Activated CD8-positive, alpha-beta T cell treated with anti-CD3 and anti-CD28 coated beads, Interleukin-2, amount 10 ng/mL, durations not matched to agents 7 days and 5 days (primary cell): ENCODE measurements at regions not wholly inside any gene's neighbourhood (a gene's known extent, or its start where the extent isn't known, plus 50 kb on each side); places are given as distances from the start of the nearest gene placed in this dataset.
"Not testable (repeated sequence)": the region's sequence is repeated elsewhere in the genome, so short reads cannot be mapped to it uniquely, and the experiment has no call there.

Source experiments
- ATAC-seq: fragments of 150-1000 bp; cut with Tn5 transposase; one replicate; pipeline ENCODE4 v1.10.0; 2021; ENCODE audit warnings: moderate library complexity
- CTCF ChIA-PET: fragments of 350-600 bp; sonication (Branson Sonifier 250); formaldehyde crosslinking; loops from one replicate; lab custom pipeline; 2021; ENCODE audit warnings: antibody characterized with exemption; lab: Charles Lee
- POLR2A ChIA-PET: fragments of 350-600 bp; sonication (Branson Sonifier 250); formaldehyde crosslinking; loops from one replicate; lab custom pipeline; 2021; ENCODE audit warnings: antibody characterized with exemption; lab: Charles Lee
- DNase-seq: peaks from one replicate; pipeline ENCODE4 v3.0.0-alpha.2; 2020
- H3K27ac Mint-ChIP-seq: one replicate; pipeline ENCODE4 v1.8.0; 2021; ENCODE audit warnings: mild to moderate bottlenecking, mixed read lengths
- H3K27me3 Mint-ChIP-seq: one replicate; pipeline ENCODE4 v1.8.0; 2021; ENCODE audit warnings: low read depth, mixed read lengths
- H3K36me3 Mint-ChIP-seq: one replicate; pipeline ENCODE4 v1.8.0; 2021; ENCODE audit warnings: low read depth, mixed read lengths
- H3K4me1 Mint-ChIP-seq: one replicate; pipeline ENCODE4 v1.8.0; 2021; ENCODE audit warnings: low read depth, mixed read lengths
- H3K4me3 Mint-ChIP-seq: one replicate; pipeline ENCODE4 v1.8.0; 2021; ENCODE audit warnings: mild to moderate bottlenecking, mixed read lengths
- H3K9me3 Mint-ChIP-seq: one replicate; pipeline ENCODE4 v1.8.0; 2022; ENCODE audit warnings: mixed read lengths; ENCODE audit not compliant: insufficient read depth

DNA sequence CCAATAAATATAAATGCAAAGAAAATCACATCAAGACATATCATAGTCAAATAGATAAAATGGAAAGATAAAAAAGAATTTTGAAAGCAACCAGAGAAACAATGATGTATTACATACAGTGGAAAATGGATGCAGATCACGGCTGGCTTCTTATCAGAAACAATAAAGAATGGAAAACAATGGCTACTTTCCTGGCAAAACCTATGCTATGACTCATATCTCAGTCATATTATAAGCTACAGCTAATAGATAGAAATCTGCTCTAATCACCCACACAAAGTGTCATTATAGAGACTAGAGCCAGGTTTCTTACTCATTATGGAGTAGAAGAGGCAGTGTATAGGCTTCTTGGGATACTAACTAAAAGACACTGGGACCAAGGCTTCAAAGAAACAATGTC, 93.5 kb upstream of the TACR1 start:
- ChIA-PET CTCF (no interaction called here), POLR2A (no interaction called here)
- no peaks in the 10 kb centered on the region for H3K4me1 Mint-ChIP-seq
- no peak overlapping the region for H3K27ac Mint-ChIP-seq
- no peak overlapping the region for H3K4me3 Mint-ChIP-seq
- H3K9me3 Mint-ChIP-seq, result no peaks in the 10 kb centered on the region
- no peaks in the 10 kb centered on the region for H3K27me3 Mint-ChIP-seq
- DNase-seq (no peak), ATAC-seq (no peak)
- no peaks in the 10 kb centered on the region for H3K36me3 Mint-ChIP-seq

DNA sequence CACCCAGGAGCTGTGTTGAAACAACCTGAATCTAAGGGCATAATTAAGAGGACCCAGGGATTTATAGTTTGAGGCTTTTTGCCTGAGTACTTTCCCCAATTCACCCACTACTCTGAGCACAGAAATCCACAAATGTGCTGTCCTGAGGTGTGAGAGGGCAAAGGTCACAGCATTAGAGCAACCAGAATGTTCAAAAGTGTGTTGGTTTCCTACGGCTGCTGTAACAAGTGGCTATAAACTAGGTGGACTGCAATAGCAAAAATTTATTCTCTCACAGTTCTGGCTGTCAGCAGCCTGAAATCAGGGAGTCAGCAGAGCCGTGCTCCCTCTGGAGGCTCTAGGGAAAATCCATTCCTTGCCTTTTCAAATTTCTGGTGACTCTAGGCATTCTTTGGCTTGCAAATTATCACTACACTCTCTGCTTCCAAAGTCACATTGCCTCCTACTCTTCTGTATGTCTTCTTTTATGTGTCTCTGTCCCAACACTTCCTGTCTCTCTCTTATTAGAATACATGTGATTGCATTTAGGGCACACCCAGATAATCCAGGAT, 91.4 kb upstream of the TACR1 start:
- no peak for DNase-seq
- ChIA-PET POLR2A (no interaction called here), CTCF (no interaction called here)
- no peaks in the 10 kb centered on the region for H3K36me3 Mint-ChIP-seq
- no peak overlapping the region for H3K4me3 Mint-ChIP-seq
- no peaks in the 10 kb centered on the region for H3K27me3 Mint-ChIP-seq
- no peak for ATAC-seq
- H3K9me3 Mint-ChIP-seq, result no peaks in the 10 kb centered on the region
- no peak overlapping the region for H3K27ac Mint-ChIP-seq
- no peaks in the 10 kb centered on the region for H3K4me1 Mint-ChIP-seq

DNA sequence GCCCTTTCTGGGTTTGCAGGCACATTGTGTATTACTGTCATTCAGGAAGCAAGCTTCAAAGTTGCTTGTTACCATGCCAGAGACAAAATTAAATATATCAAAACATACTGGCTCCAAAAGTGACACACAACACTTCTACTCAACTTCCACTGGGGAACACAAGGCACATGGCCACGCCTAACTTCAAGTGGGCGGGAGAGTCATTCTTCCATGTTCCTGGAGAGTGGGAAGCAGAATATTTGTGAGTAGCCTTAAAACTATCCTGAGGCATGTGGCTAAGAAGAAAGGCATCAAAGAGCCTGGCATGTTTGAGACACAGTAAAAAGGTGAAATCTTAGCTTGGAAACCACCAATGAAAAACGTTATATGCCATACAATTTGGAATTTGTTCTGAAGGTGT, 90.5 kb upstream of the TACR1 start:
- POLR2A ChIA-PET, result no interaction called here

DNA sequence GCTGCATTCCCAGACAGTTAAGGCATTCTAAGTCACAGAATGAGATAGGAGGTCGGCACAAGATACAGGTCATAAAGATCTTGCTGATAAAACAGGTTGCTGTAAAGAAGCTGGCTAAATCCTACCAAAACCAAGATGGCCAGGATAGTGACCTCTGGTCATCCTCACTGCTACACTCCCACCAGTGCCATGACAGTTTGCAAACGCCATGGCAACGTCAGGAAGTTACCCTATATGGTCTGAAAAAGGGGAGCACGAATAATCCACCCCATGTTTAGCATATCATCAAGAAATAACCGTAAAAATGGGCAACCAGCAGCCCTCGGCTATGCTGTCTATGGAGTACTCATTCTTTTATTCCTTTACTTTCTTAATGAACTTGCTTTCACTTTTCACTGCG, 89.9 kb upstream of the TACR1 start:
- H3K4me1 Mint-ChIP-seq, DNase-seq, H3K36me3 Mint-ChIP-seq, H3K9me3 Mint-ChIP-seq, H3K4me3 Mint-ChIP-seq, ATAC-seq, POLR2A ChIA-PET, H3K27ac Mint-ChIP-seq, H3K27me3 Mint-ChIP-seq, CTCF ChIA-PET: not testable (repeated sequence)

More for the DNA sequence above, 90.5 kb upstream of the TACR1 start:
- Mint-ChIP-seq H3K4me1 (no peaks in the 10 kb centered on the region), H3K27ac (no peak overlapping the region), H3K9me3 (no peaks in the 10 kb centered on the region), H3K27me3 (no peaks in the 10 kb centered on the region), H3K4me3 (no peak overlapping the region), H3K36me3 (no peaks in the 10 kb centered on the region)
- CTCF ChIA-PET, result no interaction called here
- no peak for ATAC-seq
- DNase-seq, result no peak

DNA sequence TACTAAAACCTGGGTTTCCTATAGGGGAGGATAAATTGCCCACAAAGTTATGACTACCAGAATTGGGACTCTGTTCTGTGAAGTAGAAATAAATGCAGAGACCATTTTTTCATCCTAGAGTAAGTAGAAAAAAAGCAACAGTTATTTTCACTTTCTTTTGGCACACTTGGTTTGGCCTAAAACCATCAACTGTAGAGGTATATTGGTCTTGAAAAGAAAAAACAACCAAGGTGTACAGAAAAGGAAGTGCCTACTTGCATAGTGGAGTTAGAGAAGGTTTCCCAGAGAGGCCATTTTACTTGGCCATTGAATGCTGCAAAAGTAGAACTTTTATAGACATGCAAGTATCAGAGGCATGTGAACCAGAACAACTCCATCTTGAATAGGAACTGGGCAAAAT, 89.4 kb upstream of the TACR1 start:
- DNase-seq, result no peak
- CTCF ChIA-PET, result no interaction called here

DNA sequence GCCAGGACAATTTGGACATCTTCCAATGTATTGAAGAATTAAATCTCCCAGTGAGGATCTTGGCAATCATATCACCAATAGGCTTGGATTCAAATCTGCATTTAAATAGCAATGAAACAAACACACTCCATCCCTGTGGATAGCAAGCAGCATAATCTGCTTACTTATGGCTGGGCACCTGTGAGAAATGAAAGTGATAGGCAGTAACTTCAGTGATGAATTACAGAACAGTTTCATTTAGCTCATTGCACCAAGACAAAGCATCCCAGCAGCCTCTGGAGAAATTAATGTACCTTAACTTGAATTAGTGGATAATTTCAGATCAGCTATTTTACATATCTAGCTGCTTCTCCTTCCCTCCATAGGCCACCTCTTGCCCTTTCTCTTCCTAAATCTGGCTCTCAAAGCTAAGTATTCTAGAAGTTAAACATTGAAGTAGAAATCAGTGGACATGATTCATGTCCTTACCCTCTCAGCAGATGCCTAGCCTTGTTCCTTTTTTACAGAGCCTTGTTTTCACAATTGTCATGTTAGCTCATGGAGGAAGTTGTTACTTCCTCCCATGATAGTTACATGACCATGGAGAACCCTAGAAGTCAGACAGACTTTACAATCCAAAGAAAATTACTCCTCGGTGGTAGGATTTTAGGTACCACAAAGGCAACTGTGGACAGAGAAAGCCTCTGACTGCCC, 88.5 kb upstream of the TACR1 start:
- POLR2A ChIA-PET, result interaction anchor here (0.7 kb wide), 1 partner anchor 80 kb away, joined by 3 read pairs; no protein-coding TSS in a partner anchor
- Mint-ChIP-seq H3K4me1 (no peaks in the 10 kb centered on the region), H3K27ac (no peak overlapping the region), H3K9me3 (peaks cover under 1% of the 10 kb centered on the region), H3K4me3 (no peak overlapping the region), H3K27me3 (no peaks in the 10 kb centered on the region), H3K36me3 (no peaks in the 10 kb centered on the region)
- DNase-seq (no peak), ATAC-seq (no peak)
- CTCF ChIA-PET, result no interaction called here

More for the DNA sequence above, 89.4 kb upstream of the TACR1 start:
- Mint-ChIP-seq H3K4me1 (no peaks in the 10 kb centered on the region), H3K4me3 (no peak overlapping the region), H3K27me3 (no peaks in the 10 kb centered on the region), H3K27ac (no peak overlapping the region), H3K9me3 (no peaks in the 10 kb centered on the region), H3K36me3 (no peaks in the 10 kb centered on the region)
- ATAC-seq, result no peak
- POLR2A ChIA-PET, result interaction anchor here (0.7 kb wide), 1 partner anchor 79 kb away, joined by 3 read pairs; no protein-coding TSS in a partner anchor

DNA sequence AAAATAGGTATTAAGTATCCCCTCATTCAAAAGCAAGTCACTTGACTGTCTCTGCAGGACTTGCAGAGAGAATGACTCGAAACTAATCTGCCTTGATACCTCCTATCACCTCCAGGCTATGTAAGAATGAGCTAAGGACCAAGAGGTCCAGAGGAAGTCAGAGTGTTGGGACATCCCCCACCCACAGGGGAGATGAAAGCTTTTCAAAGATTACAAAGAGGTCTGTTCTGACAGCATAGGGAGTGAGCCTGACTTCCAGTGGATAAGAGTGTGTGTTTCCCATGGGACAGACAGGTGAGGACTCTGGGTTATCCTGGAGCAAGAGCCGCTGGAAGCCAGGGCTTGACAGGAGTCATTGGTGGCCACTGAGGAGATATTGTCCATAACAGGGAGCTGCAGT, 85.0 kb upstream of the TACR1 start:
- DNase-seq (no peak), ATAC-seq (no peak)
- no peaks in the 10 kb centered on the region for H3K4me1 Mint-ChIP-seq

DNA sequence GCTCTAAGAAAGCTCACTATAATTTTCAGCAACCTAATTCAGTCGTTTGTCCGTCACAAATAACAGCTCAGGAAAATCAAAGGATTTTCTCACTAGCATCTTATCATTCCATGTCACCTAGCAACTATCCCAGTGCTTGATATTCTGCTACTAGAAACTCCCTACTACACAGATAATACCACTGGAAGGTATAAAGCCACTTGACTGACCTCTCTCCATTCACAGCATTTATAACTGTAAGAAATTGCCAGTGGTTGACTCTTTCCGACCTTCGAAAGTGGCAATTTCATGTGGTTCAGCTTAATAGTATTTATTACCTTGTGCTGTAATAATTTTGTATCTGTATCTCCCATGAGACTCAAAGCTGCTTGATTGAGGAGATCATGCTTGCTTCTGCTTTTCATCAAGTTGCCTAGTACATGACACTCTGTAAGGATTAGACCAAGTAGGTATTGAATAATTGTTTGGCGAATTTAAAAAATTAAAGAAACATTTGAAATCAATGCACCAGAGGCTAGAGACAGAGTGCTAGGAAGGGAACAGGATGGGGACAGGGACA, 79.6 kb upstream of the TACR1 start:
- CTCF ChIA-PET, result no interaction called here
- POLR2A ChIA-PET, result no interaction called here
- Mint-ChIP-seq H3K4me1 (no peaks in the 10 kb centered on the region), H3K4me3 (no peak overlapping the region), H3K36me3 (no peaks in the 10 kb centered on the region), H3K9me3 (peaks cover 3% of the 10 kb centered on the region), H3K27me3 (no peaks in the 10 kb centered on the region), H3K27ac (no peak overlapping the region)
- DNase-seq (no peak), ATAC-seq (no peak)

More for the DNA sequence above, 85.0 kb upstream of the TACR1 start:
- Mint-ChIP-seq H3K4me3 (no peak overlapping the region), H3K9me3 (peaks cover 3% of the 10 kb centered on the region), H3K27me3 (no peaks in the 10 kb centered on the region), H3K27ac (no peak overlapping the region), H3K36me3 (no peaks in the 10 kb centered on the region)
- CTCF ChIA-PET, result no interaction called here
- POLR2A ChIA-PET, result no interaction called here

DNA sequence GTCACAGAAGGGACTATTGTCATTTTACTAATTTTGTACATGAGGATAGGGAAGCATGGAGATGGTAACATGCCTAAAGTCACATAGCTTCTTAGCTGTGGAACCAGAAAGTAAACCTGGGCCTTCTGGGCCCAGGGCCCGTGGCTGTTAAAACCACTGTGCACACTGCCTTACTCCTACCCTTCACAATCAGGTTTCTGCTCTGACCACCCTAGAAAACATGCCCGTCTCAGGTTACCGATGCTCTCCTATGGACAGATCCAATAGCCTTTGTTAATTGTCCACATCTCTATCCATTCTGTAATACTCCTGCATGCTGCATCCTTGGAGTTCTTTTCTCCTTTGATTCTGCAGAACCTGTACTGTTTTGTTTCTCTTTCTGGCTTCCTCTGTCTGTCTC, 79.0 kb upstream of the TACR1 start:
- H3K27ac Mint-ChIP-seq, result no peak overlapping the region
- H3K4me3 Mint-ChIP-seq, result no peak overlapping the region
- ATAC-seq (no peak), DNase-seq (no peak)
- H3K27me3 Mint-ChIP-seq, result no peaks in the 10 kb centered on the region
- no peaks in the 10 kb centered on the region for H3K4me1 Mint-ChIP-seq
- ChIA-PET POLR2A (no interaction called here), CTCF (no interaction called here)
- H3K9me3 Mint-ChIP-seq, result peaks cover 3% of the 10 kb centered on the region
- H3K36me3 Mint-ChIP-seq, result no peaks in the 10 kb centered on the region

DNA sequence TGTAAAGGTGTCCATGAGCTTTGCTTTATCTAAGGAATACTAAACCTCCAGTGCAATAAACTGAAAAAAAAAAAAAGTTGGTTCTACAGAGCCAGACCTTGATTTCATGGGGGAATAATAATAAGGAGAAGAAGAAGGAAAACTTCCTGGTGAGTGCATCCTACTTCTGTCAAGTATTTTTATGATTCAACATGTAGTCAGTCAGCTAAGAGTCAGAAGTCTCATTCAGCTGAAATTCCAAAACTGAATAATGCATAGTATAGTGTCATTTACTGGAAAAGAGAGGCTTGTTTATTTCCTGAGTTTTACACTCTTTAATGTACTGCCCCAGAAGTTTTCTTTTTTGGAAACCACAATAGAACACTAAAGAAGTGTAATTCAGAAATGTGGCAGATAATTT, 77.8 kb upstream of the TACR1 start:
- ATAC-seq (no peak), DNase-seq (no peak)
- Mint-ChIP-seq H3K4me1 (no peaks in the 10 kb centered on the region), H3K27ac (no peak overlapping the region), H3K9me3 (no peaks in the 10 kb centered on the region), H3K27me3 (no peaks in the 10 kb centered on the region), H3K4me3 (no peak overlapping the region), H3K36me3 (no peaks in the 10 kb centered on the region)
- ChIA-PET POLR2A (no interaction called here), CTCF (no interaction called here)

DNA sequence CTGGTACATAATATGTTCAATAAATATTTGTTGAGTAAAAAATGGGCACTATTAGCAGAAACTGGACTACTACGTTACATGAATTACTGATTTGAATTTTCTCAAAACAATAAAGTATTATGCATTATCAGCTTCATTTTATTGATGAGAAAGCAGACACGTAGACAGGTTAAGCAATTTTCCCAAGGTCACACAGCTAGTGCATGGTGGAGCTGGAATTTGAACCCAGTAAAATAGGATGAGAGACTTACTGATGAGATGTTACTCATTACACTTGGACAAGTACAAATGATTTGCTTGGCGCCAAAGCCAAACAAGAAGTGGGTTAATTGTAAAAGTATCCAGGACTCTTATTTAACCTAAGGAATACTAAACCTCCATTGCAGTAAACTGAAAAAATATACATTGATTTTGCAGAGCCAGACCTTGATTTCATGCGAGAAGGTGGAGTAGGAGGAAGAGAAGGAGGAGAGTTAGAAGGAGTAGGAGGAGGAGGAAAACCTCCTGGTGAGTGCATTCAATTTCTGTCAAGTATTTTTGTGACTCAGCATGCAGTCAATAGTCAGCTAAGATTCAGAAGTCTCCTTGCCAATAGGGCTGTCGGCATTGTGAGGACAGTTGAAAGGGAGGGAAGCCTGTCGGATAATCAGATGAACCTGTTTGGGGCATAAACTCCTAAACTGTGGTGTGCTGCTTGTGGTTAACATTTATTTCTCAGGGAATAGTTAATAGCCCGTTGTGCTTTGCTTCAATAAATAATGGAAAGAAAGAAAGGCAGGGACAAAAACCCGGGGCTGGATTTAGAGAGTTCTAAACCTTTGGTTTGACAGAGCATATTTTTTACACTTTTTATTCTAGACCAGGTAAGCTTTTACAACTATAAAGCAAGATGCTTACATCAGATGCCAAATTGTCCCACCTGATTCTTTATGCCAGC, 77.0 kb upstream of the TACR1 start:
- no peak overlapping the region for H3K27ac Mint-ChIP-seq
- ChIA-PET POLR2A (no interaction called here), CTCF (no interaction called here)
- no peaks in the 10 kb centered on the region for H3K4me1 Mint-ChIP-seq
- H3K9me3 Mint-ChIP-seq, result no peaks in the 10 kb centered on the region
- H3K27me3 Mint-ChIP-seq, result no peaks in the 10 kb centered on the region
- ATAC-seq (no peak), DNase-seq (no peak)
- no peak overlapping the region for H3K4me3 Mint-ChIP-seq
- H3K36me3 Mint-ChIP-seq, result no peaks in the 10 kb centered on the region

DNA sequence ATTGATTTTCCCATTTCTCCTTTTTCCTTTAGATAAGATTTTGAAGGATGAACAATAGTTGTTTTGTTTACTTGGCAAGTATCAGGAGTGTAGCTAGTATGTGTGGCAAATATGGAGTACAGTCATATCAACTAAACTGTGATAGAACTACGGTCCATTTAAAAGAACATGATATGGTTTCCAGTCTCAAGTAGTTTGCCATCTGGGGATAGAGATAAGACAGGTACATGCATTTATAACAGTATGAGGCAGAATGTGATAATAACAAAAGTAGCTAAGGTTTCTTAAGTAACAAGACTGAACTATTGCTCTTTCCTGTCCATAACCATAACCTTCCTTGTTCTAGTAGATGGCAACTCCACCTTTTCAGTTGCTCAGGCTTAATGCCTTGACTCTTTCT, 75.6 kb upstream of the TACR1 start:
- DNase-seq, result no peak
- no peak overlapping the region for H3K27ac Mint-ChIP-seq
- no peaks in the 10 kb centered on the region for H3K4me1 Mint-ChIP-seq
- ATAC-seq, result no peak
- H3K36me3 Mint-ChIP-seq, result no peaks in the 10 kb centered on the region
- CTCF ChIA-PET, result no interaction called here
- no peaks in the 10 kb centered on the region for H3K9me3 Mint-ChIP-seq
- POLR2A ChIA-PET, result no interaction called here
- H3K4me3 Mint-ChIP-seq, result no peak overlapping the region
- H3K27me3 Mint-ChIP-seq, result no peaks in the 10 kb centered on the region
